ENCODE measurements at regions not wholly inside any gene's neighbourhood (a gene's known extent, or its start where the extent isn't known, plus 50 kb on each side); places are given as distances from the start of the nearest gene placed in this dataset.
"Not testable (repeated sequence)": the region's sequence is repeated elsewhere in the genome, so short reads cannot be mapped to it uniquely, and the experiment has no call there.

GRCh38 chr4:34973650-34974312, 1270.5 kb downstream of the ARAP2 start:
- H3K4me3 Mint-ChIP-seq, result no peak overlapping the region
- H3K36me3 Mint-ChIP-seq, result no peaks in the 10 kb centered on the region

DNA sequence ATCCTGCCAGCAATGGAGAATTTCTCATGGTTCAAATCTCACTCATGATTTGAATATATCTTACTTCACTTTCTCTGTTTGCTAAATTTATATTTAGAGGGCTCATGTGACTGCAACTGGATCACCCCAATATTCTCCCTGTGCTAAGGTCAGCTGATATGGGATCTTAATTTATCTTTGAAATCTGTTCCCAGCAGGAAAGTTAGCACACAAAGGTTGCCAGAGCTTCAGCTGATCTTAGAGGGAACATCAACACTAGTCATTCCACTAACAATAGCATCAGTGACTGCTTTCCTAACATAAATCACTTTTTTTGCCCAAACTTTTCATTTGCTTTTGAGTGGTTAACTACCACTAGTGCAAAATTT, 1270.0 kb downstream of the ARAP2 start:
- no peak overlapping the region for H3K4me3 Mint-ChIP-seq
- no peak for DNase-seq
- H3K4me1 Mint-ChIP-seq, result no peaks in the 10 kb centered on the region
- no peaks in the 10 kb centered on the region for H3K36me3 Mint-ChIP-seq
- H3K27ac Mint-ChIP-seq, result no peak overlapping the region
- H3K27me3 Mint-ChIP-seq, result no peaks in the 10 kb centered on the region
- peaks cover 3% of the 10 kb centered on the region for H3K9me3 Mint-ChIP-seq (ENCODE audit: low read depth)
- CTCF ChIA-PET, result no interaction called here
- no peak for ATAC-seq

More at GRCh38 chr4:34973650-34974312, 1270.5 kb downstream of the ARAP2 start:
- ATAC-seq, result no peak
- Mint-ChIP-seq H3K4me1 (no peaks in the 10 kb centered on the region), H3K9me3 (ENCODE audit: low read depth) (peaks cover 3% of the 10 kb centered on the region), H3K27me3 (no peaks in the 10 kb centered on the region), H3K27ac (no peak overlapping the region)
- CTCF ChIA-PET, result no interaction called here
- no peak for DNase-seq

- H3K27ac Mint-ChIP-seq, H3K4me3 Mint-ChIP-seq, ATAC-seq, CTCF ChIA-PET, H3K36me3 Mint-ChIP-seq, H3K27me3 Mint-ChIP-seq, DNase-seq, H3K4me1 Mint-ChIP-seq: not testable (repeated sequence)
- H3K9me3 Mint-ChIP-seq (ENCODE audit: low read depth), result peaks cover 13% of the 10 kb centered on the region
Observed at GRCh38 chr4:35021222-35021621, 1223.1 kb downstream of the ARAP2 start.

DNA sequence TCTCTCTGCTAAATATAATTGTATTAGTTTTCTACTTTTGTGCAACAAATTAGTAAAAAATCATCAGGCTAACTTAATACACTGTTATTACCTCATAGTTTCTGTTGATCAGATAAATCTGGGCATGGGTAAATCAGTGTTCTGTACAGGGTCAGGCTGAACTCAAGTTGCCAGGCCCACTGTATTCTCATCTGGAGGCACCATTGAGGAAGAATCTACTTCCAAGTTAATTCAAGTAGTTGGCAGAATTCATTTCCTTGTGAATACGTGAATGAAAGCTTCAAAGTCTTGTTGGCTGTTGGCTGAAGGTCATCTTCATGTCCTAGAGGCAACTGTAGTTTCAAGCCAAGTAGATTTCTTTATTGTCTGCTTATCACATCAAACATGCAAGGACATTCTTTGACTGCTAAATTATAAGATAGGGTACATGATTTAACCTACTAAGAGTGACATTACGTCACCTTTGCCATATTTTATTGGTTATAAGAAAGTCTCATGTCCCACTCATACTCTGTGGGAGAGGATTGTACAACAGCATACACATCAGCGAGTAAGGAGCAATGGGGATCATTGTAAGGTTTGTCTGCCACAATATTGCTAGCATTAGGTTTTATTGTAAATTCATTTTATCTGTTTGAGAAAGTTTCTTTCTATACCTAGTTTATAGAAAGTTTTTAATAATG, 1219.0 kb downstream of the ARAP2 start:
- Mint-ChIP-seq H3K36me3 (no peaks in the 10 kb centered on the region), H3K4me1 (no peaks in the 10 kb centered on the region), H3K27ac (no peak overlapping the region), H3K9me3 (ENCODE audit: low read depth) (peaks cover 6% of the 10 kb centered on the region), H3K27me3 (no peaks in the 10 kb centered on the region), H3K4me3 (no peak overlapping the region)
- CTCF ChIA-PET, result no interaction called here
- DNase-seq, result no peak
- ATAC-seq, result no peak

- H3K27ac Mint-ChIP-seq, result no peak overlapping the region
- DNase-seq (no peak), ATAC-seq (no peak)
- H3K4me1 Mint-ChIP-seq, result no peaks in the 10 kb centered on the region
- H3K9me3 Mint-ChIP-seq (ENCODE audit: low read depth), result peaks cover 6% of the 10 kb centered on the region
- H3K36me3 Mint-ChIP-seq, result no peaks in the 10 kb centered on the region
- no peak overlapping the region for H3K4me3 Mint-ChIP-seq
- CTCF ChIA-PET, result no interaction called here
- H3K27me3 Mint-ChIP-seq, result no peaks in the 10 kb centered on the region
Observed at GRCh38 chr4:35038079-35038805, 1206.1 kb downstream of the ARAP2 start.

- Mint-ChIP-seq H3K9me3 (ENCODE audit: low read depth) (peaks cover 4% of the 10 kb centered on the region), H3K4me1 (no peaks in the 10 kb centered on the region), H3K27ac (no peak overlapping the region), H3K4me3 (no peak overlapping the region), H3K27me3 (no peaks in the 10 kb centered on the region), H3K36me3 (no peaks in the 10 kb centered on the region)
- DNase-seq (no peak), ATAC-seq (no peak)
- CTCF ChIA-PET, result no interaction called here
Observed at GRCh38 chr4:35038845-35039244, 1205.5 kb downstream of the ARAP2 start.

GRCh38 chr4:35052546-35052945, 1191.8 kb downstream of the ARAP2 start:
- CTCF ChIA-PET, result no interaction called here
- no peak for DNase-seq
- no peak for ATAC-seq

GRCh38 chr4:35063031-35063570, 1181.2 kb downstream of the ARAP2 start:
- no peak overlapping the region for H3K27ac Mint-ChIP-seq
- DNase-seq (no peak), ATAC-seq (no peak)
- H3K9me3 Mint-ChIP-seq (ENCODE audit: low read depth), result peaks cover 2% of the 10 kb centered on the region
- no peaks in the 10 kb centered on the region for H3K36me3 Mint-ChIP-seq
- no peaks in the 10 kb centered on the region for H3K4me1 Mint-ChIP-seq
- H3K27me3 Mint-ChIP-seq, result no peaks in the 10 kb centered on the region
- H3K4me3 Mint-ChIP-seq, result no peak overlapping the region
- CTCF ChIA-PET, result no interaction called here

More at GRCh38 chr4:35052546-35052945, 1191.8 kb downstream of the ARAP2 start:
- Mint-ChIP-seq H3K27ac (no peak overlapping the region), H3K27me3 (no peaks in the 10 kb centered on the region), H3K4me3 (no peak overlapping the region), H3K9me3 (ENCODE audit: low read depth) (no peaks in the 10 kb centered on the region), H3K4me1 (no peaks in the 10 kb centered on the region), H3K36me3 (no peaks in the 10 kb centered on the region)

- Mint-ChIP-seq H3K4me3 (no peak overlapping the region), H3K27ac (no peak overlapping the region), H3K9me3 (ENCODE audit: low read depth) (no peaks in the 10 kb centered on the region), H3K4me1 (no peaks in the 10 kb centered on the region), H3K27me3 (no peaks in the 10 kb centered on the region), H3K36me3 (no peaks in the 10 kb centered on the region)
- DNase-seq (no peak), ATAC-seq (no peak)
- CTCF ChIA-PET, result no interaction called here
Observed at GRCh38 chr4:35066406-35066805, 1177.9 kb downstream of the ARAP2 start.

GRCh38 chr4:35080799-35081198, 1163.5 kb downstream of the ARAP2 start:
- Mint-ChIP-seq H3K27me3 (no peaks in the 10 kb centered on the region), H3K27ac (no peak overlapping the region), H3K36me3 (no peaks in the 10 kb centered on the region), H3K9me3 (ENCODE audit: low read depth) (no peaks in the 10 kb centered on the region), H3K4me1 (no peaks in the 10 kb centered on the region), H3K4me3 (no peak overlapping the region)
- DNase-seq (no peak), ATAC-seq (no peak)
- CTCF ChIA-PET, result no interaction called here

- ATAC-seq, result no peak
- CTCF ChIA-PET, result no interaction called here
- H3K9me3 Mint-ChIP-seq (ENCODE audit: low read depth), result no peaks in the 10 kb centered on the region
Observed at GRCh38 chr4:35087218-35087617, 1157.1 kb downstream of the ARAP2 start.

DNA sequence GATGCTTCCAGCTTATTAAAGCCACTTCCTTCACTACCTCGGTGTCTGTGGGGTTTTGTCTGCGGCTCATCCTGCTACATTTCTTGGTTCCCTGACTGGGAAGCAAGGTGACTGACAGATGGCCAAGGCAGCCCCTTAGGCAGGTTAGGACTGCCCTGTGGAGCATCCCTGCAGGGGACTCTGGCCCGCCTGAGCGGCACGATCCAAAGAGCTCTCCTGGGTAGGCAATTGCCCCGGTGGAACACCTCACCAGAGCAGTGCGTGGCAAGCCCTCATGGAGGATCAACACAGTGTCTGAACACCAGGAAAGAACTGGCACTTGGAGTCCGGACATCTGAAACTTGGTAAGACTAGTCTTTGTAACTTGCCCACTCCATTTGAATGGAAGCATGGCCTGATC, 1143.4 kb downstream of the ARAP2 start:
- DNase-seq, result no peak
- Mint-ChIP-seq H3K27me3 (no peaks in the 10 kb centered on the region), H3K4me1 (no peaks in the 10 kb centered on the region), H3K4me3 (no peak overlapping the region), H3K36me3 (no peaks in the 10 kb centered on the region), H3K9me3 (ENCODE audit: low read depth) (no peaks in the 10 kb centered on the region), H3K27ac (no peak overlapping the region)
- ATAC-seq, result no peak
- CTCF ChIA-PET, result no interaction called here

More at GRCh38 chr4:35087218-35087617, 1157.1 kb downstream of the ARAP2 start:
- Mint-ChIP-seq H3K4me3 (no peak overlapping the region), H3K4me1 (no peaks in the 10 kb centered on the region), H3K36me3 (no peaks in the 10 kb centered on the region), H3K27me3 (no peaks in the 10 kb centered on the region), H3K27ac (no peak overlapping the region)
- DNase-seq, result no peak

GRCh38 chr4:35102066-35102465, 1142.2 kb downstream of the ARAP2 start:
- DNase-seq, result no peak
- CTCF ChIA-PET, result no interaction called here
- H3K27me3 Mint-ChIP-seq, result no peaks in the 10 kb centered on the region
- H3K9me3 Mint-ChIP-seq (ENCODE audit: low read depth), result no peaks in the 10 kb centered on the region
- H3K4me3 Mint-ChIP-seq, result no peak overlapping the region
- H3K27ac Mint-ChIP-seq, result no peak overlapping the region
- no peaks in the 10 kb centered on the region for H3K36me3 Mint-ChIP-seq
- H3K4me1 Mint-ChIP-seq, result no peaks in the 10 kb centered on the region
- no peak for ATAC-seq

- Mint-ChIP-seq H3K27me3 (no peaks in the 10 kb centered on the region), H3K9me3 (ENCODE audit: low read depth) (no peaks in the 10 kb centered on the region), H3K4me3 (no peak overlapping the region), H3K27ac (no peak overlapping the region), H3K36me3 (no peaks in the 10 kb centered on the region), H3K4me1 (no peaks in the 10 kb centered on the region)
- CTCF ChIA-PET, result no interaction called here
- no peak for DNase-seq
- ATAC-seq, result no peak
Observed at GRCh38 chr4:35105486-35105885, 1138.8 kb downstream of the ARAP2 start.
